ENCODE measurements at regions not wholly inside any gene's neighbourhood (a gene's known extent, or its start where the extent isn't known, plus 50 kb on each side); places are given as distances from the start of the nearest gene placed in this dataset.

DNA sequence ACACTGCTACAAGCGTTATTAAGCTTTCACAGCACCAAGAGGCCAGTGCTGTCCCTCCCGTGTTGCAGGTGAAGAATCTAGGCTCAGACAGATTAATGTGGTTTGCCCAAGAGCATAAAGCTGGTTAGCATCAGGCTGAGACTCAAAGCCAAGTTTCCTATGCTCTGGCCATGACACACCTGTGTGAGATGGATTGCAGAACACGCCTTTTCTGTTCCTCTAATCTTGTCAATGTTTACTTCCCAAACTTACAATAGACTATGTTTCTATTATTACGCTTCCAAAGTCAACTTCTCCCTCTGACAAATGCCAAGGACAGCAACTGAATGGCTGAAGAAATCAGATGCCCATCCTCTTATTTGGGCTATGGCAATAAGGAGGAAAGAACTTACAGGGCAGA lies 138.4 kb upstream of the SLIT3 start:
- H3K9me3 ChIP-seq (ENCODE audit: insufficient read depth, low read length, severe bottlenecking), result no peaks in the 10 kb centered on the region
- H3K4me2 ChIP-seq (ENCODE audit: insufficient read depth, low read length), result no peak overlapping the region
- ATAC-seq (ENCODE audit: insufficient read depth, low read depth), result no peak
- H3K79me2 ChIP-seq (ENCODE audit: insufficient read depth, low read length), result no peaks in the 10 kb centered on the region
- H4K20me1 ChIP-seq (ENCODE audit: insufficient read depth, low read length), result no peaks in the 10 kb centered on the region
- H2AFZ ChIP-seq (ENCODE audit: low read depth, low read length), result no peak overlapping the region
- DNase-seq, result no peak
- no peak overlapping the region for H3K9ac ChIP-seq (ENCODE audit: low read depth, low read length)
- no peak overlapping the region for H3K27ac ChIP-seq (ENCODE audit: low read length)
- H3K27me3 ChIP-seq (ENCODE audit: insufficient read depth, low read length, poor library complexity), result peaks cover 26% of the 10 kb centered on the region
- H3K4me1 ChIP-seq (ENCODE audit: insufficient read depth, low read length), result no peaks in the 10 kb centered on the region
- H3K4me3 ChIP-seq (ENCODE audit: low read depth in 1 of 2, low read length in 2 of 2), result no peak overlapping the region
- no peaks in the 10 kb centered on the region for H3K36me3 ChIP-seq (ENCODE audit: insufficient read depth, low read length)
- TF ChIP-seq, protein P1, sequence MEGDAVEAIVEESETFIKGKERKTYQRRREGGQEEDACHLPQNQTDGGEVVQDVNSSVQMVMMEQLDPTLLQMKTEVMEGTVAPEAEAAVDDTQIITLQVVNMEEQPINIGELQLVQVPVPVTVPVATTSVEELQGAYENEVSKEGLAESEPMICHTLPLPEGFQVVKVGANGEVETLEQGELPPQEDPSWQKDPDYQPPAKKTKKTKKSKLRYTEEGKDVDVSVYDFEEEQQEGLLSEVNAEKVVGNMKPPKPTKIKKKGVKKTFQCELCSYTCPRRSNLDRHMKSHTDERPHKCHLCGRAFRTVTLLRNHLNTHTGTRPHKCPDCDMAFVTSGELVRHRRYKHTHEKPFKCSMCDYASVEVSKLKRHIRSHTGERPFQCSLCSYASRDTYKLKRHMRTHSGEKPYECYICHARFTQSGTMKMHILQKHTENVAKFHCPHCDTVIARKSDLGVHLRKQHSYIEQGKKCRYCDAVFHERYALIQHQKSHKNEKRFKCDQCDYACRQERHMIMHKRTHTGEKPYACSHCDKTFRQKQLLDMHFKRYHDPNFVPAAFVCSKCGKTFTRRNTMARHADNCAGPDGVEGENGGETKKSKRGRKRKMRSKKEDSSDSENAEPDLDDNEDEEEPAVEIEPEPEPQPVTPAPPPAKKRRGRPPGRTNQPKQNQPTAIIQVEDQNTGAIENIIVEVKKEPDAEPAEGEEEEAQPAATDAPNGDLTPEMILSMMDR (IDR thresholded peaks at IDR 0.05; ENCODE audit: borderline replicate concordance, extremely low read depth, low read length, poor library complexity, severe bottlenecking), result no peak
- no peak for TF ChIP-seq EZH2 (IDR thresholded peaks at IDR 0.05; ENCODE audit: borderline replicate concordance, low read depth, low read length, severe bottlenecking)

DNA sequence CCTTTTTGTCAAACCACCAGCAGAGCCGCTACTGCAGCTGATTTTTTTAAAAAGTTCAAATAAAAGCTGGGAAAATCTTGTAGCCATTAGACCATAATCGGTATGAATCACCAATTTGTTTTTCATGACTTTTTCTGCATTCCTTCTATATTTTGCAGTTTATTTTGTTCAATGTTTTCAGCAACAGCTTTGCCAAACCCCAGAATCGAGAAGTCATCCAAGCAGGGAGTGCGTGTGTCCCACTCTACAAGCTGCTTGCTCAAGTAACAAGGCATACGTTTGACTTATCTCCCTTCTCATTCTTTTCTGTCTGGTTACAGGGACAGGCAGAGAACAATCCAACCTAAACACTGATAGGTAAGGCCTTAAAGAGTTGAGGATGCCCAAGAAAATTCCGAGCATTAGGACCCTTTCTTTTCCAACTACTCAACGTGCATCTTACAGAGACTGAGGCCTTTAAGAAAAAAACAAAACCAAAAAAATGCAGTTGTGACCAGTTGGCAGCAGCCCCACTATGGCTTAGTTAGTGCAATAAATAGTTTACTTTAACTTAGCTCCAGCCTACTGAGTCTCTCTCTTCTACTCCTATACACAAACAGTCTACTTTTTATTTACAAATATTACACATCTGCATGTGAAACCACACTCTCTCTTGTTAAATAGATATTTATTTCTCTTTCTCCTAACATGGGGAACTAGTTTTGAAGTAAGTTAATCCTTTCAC lies 134.7 kb upstream of the SLIT3 start:
- DNase-seq, result no peak
- H3K36me3 ChIP-seq (ENCODE audit: insufficient read depth, low read length), result no peaks in the 10 kb centered on the region
- H3K27me3 ChIP-seq (ENCODE audit: insufficient read depth, low read length, poor library complexity), result peaks cover 13% of the 10 kb centered on the region
- H2AFZ ChIP-seq (ENCODE audit: low read depth, low read length), result no peak overlapping the region
- H3K27ac ChIP-seq (ENCODE audit: low read length), result no peak overlapping the region
- no peaks in the 10 kb centered on the region for H3K79me2 ChIP-seq (ENCODE audit: insufficient read depth, low read length)
- no peaks in the 10 kb centered on the region for H3K4me1 ChIP-seq (ENCODE audit: insufficient read depth, low read length)
- no peak for ATAC-seq (ENCODE audit: insufficient read depth, low read depth)
- no peaks in the 10 kb centered on the region for H4K20me1 ChIP-seq (ENCODE audit: insufficient read depth, low read length)
- H3K4me2 ChIP-seq (ENCODE audit: insufficient read depth, low read length), result no peak overlapping the region
- no peaks in the 10 kb centered on the region for H3K9me3 ChIP-seq (ENCODE audit: insufficient read depth, low read length, severe bottlenecking)
- TF ChIP-seq EZH2 (IDR thresholded peaks at IDR 0.05; ENCODE audit: borderline replicate concordance, low read depth, low read length, severe bottlenecking), result no peak
- TF ChIP-seq, protein P1 (IDR thresholded peaks at IDR 0.05; ENCODE audit: borderline replicate concordance, extremely low read depth, low read length, poor library complexity, severe bottlenecking), result no peak
- H3K9ac ChIP-seq (ENCODE audit: low read depth, low read length), result no peak overlapping the region
- H3K4me3 ChIP-seq (ENCODE audit: low read depth in 1 of 2, low read length in 2 of 2), result no peak overlapping the region

DNA sequence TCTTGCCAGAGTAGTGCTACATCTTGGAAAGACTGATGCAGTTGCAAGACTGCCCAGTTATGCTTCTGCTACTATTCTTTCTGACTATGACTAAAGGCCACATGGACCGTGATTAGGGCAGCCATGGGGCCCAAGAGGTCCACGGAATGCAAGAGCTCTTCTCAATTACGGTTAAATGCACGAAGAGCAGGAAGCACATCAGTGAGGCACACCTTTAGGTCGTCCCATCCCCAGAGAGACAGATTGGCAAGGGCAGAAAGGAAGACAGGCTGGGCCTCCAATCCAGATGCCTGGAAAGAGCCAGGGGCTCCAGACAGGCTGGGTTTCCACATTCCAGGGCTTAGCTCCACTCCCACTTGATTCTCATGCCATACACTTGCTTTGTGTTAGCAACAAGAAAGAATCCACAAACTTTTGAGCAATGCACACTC lies 132.3 kb upstream of the SLIT3 start:
- DNase-seq (no peak), ATAC-seq (ENCODE audit: insufficient read depth, low read depth) (no peak)
- H3K79me2 ChIP-seq (ENCODE audit: insufficient read depth, low read length), result no peaks in the 10 kb centered on the region
- no peaks in the 10 kb centered on the region for H3K36me3 ChIP-seq (ENCODE audit: insufficient read depth, low read length)
- H4K20me1 ChIP-seq (ENCODE audit: insufficient read depth, low read length), result no peaks in the 10 kb centered on the region
- H3K4me3 ChIP-seq (ENCODE audit: low read depth in 1 of 2, low read length in 2 of 2), result no peak overlapping the region
- H3K4me2 ChIP-seq (ENCODE audit: insufficient read depth, low read length), result no peak overlapping the region
- H3K9me3 ChIP-seq (ENCODE audit: insufficient read depth, low read length, severe bottlenecking), result no peaks in the 10 kb centered on the region
- H3K4me1 ChIP-seq (ENCODE audit: insufficient read depth, low read length), result no peaks in the 10 kb centered on the region
- H3K9ac ChIP-seq (ENCODE audit: low read depth, low read length), result no peak overlapping the region
- TF ChIP-seq, protein P1 (IDR thresholded peaks at IDR 0.05; ENCODE audit: borderline replicate concordance, extremely low read depth, low read length, poor library complexity, severe bottlenecking), result no peak
- no peak for TF ChIP-seq EZH2 (IDR thresholded peaks at IDR 0.05; ENCODE audit: borderline replicate concordance, low read depth, low read length, severe bottlenecking)
- peaks cover 2% of the 10 kb centered on the region for H3K27me3 ChIP-seq (ENCODE audit: insufficient read depth, low read length, poor library complexity)
- H2AFZ ChIP-seq (ENCODE audit: low read depth, low read length), result no peak overlapping the region
- H3K27ac ChIP-seq (ENCODE audit: low read length), result no peak overlapping the region
